ENCODE measurements at regions not wholly inside any gene's neighbourhood (a gene's known extent, or its start where the extent isn't known, plus 50 kb on each side); places are given as distances from the start of the nearest gene placed in this dataset.

DNA sequence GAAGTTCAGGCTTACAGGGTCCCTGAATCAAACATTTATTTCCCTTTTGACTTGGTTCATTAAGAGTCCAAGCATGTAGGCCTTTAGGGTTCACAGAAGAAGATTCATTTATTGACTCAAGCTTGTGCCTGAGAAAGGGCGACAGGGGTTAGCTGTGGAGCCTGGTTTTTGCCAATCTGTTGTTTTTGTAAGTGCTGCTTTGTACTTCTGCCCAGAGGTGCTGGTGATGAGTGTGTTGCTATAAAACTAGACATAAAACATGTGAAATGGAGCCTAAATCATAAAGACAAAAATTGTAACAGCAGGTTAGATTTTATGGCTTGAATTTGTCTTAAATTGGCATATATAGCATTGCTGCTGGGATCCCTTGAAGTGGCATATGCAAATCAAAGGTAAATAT is 308.3 kb upstream of the UBE2E2 start:
- TF ChIP-seq, protein P1, sequence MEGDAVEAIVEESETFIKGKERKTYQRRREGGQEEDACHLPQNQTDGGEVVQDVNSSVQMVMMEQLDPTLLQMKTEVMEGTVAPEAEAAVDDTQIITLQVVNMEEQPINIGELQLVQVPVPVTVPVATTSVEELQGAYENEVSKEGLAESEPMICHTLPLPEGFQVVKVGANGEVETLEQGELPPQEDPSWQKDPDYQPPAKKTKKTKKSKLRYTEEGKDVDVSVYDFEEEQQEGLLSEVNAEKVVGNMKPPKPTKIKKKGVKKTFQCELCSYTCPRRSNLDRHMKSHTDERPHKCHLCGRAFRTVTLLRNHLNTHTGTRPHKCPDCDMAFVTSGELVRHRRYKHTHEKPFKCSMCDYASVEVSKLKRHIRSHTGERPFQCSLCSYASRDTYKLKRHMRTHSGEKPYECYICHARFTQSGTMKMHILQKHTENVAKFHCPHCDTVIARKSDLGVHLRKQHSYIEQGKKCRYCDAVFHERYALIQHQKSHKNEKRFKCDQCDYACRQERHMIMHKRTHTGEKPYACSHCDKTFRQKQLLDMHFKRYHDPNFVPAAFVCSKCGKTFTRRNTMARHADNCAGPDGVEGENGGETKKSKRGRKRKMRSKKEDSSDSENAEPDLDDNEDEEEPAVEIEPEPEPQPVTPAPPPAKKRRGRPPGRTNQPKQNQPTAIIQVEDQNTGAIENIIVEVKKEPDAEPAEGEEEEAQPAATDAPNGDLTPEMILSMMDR (IDR thresholded peaks at IDR 0.05; ENCODE audit: insufficient read depth, low read length, poor library complexity, severe bottlenecking): no peak
- TF ChIP-seq EZH2phosphoT487 (conservative IDR thresholded peaks at IDR 0.05; ENCODE audit: low read length): no peak
